Vagina (tissue), 2 donors: ENCODE measurements at regions not wholly inside any gene's neighbourhood (a gene's known extent, or its start where the extent isn't known, plus 50 kb on each side); places are given as distances from the start of the nearest gene placed in this dataset.

Experiments
- DNase-seq, 2 donors: peaks; one replicate each; pipeline ENCODE4 v3.0.0-alpha.2; 2017; ENCODE audit errors: extremely low spot score in 2 of 2
- H3K27ac ChIP-seq: fragments of 200-600 bp; sonication (generic); one replicate; pipeline ENCODE4 v1.5.1; 2019
- H3K27me3 ChIP-seq: fragments of 200-600 bp; sonication (generic); one replicate; pipeline ENCODE4 v1.5.1; 2019
- H3K36me3 ChIP-seq, 2 donors: fragments of 200-600 bp; sonication (generic); one replicate each; pipeline ENCODE4 v1.5.1; 2017 to 2019
- H3K4me1 ChIP-seq: fragments of 200-600 bp; sonication (generic); one replicate; pipeline ENCODE4 v1.5.1; 2019
- H3K4me3 ChIP-seq, 2 donors: fragments of 200-600 bp; sonication (generic); 1 replicate in 1 of 2; 2 replicates in 1 of 2; pipeline ENCODE4 v1.5.1; 2016 to 2019
- H3K9me3 ChIP-seq: fragments of 200-600 bp; sonication (generic); one replicate; pipeline ENCODE4 v1.5.1; 2019
- POLR2A ChIP-seq, 2 donors: fragments of 450-650 bp; IDR thresholded peaks; one replicate each; pipeline ENCODE4 v1.6.1; 2017; ENCODE audit warnings: antibody characterized with exemption in 2 of 2, mild to moderate bottlenecking in 2 of 2, moderate library complexity in 2 of 2
- POLR2AphosphoS5 ChIP-seq, 2 donors: sonication (generic); formaldehyde crosslinking; IDR thresholded peaks; one replicate each; pipeline ENCODE4 v1.9.0; 2017; ENCODE audit warnings: antibody characterized with exemption in 2 of 2, mild to moderate bottlenecking in 2 of 2, low read depth in 1 of 2; ENCODE audit not compliant: insufficient read depth in 1 of 2
- intact Hi-C: fragments of 100-400 bp; cut with DNase I; formaldehyde crosslinking; loops from one replicate; pipeline ENCODE4 v1.15.1; 2023
- TF ChIP-seq, protein P1 (sequence below), 3 experiments: fragments of 450-650 bp in 2 of 3; fragments of 200-600 bp in 1 of 3; sonication (generic) in 1 of 3; IDR thresholded peaks; one replicate each; pipeline ENCODE4 v1.5.1; 2017 to 2019; ENCODE audit warnings: antibody characterized with exemption in 3 of 3, mild to moderate bottlenecking in 2 of 3, moderate library complexity in 2 of 3

DNA sequence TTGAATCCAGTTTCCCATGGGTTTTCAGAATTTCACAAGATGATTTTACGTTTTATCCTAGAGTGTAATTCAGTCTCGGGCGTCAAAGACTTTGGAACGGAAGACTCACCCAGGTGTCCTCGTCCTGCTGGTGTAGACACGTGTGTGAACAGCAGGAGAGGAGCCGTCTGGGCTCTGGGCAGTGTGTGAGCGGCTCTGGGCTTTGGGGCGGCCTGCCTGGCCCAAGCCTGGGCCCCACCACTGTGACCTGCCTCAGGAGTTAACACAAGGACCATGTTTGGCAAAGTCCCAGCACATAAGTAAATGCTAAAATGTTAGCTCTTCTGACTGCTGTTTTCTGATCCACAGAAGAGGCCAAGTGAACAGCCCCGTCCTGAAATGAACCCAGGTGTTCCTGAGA is 1093.3 kb downstream of the BRD1 start:
- TF ChIP-seq POLR2A (IDR thresholded peaks at IDR 0.05) (no peak), POLR2AphosphoS5 (IDR thresholded peaks at IDR 0.05; ENCODE audit: insufficient read depth in 1 of 2, low read depth in 1 of 2) (no peak)
- TF ChIP-seq, protein P1, sequence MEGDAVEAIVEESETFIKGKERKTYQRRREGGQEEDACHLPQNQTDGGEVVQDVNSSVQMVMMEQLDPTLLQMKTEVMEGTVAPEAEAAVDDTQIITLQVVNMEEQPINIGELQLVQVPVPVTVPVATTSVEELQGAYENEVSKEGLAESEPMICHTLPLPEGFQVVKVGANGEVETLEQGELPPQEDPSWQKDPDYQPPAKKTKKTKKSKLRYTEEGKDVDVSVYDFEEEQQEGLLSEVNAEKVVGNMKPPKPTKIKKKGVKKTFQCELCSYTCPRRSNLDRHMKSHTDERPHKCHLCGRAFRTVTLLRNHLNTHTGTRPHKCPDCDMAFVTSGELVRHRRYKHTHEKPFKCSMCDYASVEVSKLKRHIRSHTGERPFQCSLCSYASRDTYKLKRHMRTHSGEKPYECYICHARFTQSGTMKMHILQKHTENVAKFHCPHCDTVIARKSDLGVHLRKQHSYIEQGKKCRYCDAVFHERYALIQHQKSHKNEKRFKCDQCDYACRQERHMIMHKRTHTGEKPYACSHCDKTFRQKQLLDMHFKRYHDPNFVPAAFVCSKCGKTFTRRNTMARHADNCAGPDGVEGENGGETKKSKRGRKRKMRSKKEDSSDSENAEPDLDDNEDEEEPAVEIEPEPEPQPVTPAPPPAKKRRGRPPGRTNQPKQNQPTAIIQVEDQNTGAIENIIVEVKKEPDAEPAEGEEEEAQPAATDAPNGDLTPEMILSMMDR (IDR thresholded peaks at IDR 0.05) = no peak
- H3K4me3 ChIP-seq = no peak overlapping the region
- H3K27me3 ChIP-seq = no peaks in the 10 kb centered on the region
- H3K27ac ChIP-seq = no peak overlapping the region
- no peak for DNase-seq
- H3K36me3 ChIP-seq = no peaks in the 10 kb centered on the region
- no peaks in the 10 kb centered on the region for H3K9me3 ChIP-seq
- H3K4me1 ChIP-seq = no peaks in the 10 kb centered on the region
- intact Hi-C loops = no loop called here

DNA sequence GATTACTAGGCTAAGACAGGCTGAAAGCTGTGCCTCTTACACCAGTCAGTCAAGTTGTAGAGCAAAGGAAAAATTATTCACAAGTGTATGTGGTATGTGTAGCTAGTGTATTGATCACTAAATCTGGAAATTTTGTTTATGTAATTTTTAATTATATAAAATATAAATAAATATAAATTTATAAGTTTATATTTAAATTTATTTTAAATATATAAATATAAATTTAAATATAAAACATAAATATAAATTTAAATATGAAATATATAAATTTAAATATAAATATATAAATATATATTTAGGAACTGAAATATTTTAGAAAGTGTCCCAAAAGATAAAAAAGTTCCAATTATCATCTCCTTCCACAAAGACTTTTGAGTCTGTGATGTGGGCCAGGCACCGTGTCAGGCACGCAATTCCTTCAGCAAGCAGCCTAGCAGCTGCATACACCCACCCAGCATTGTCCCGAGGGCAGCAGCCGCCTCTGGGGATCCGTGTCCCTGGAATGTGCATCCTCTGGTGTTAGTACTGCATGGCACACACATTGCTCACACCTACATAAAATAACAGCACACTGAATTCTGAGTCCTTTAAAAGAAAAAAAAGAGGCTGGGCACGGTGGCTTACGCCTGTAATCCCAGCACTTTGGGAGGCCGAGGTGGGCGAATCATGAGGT is 1098.0 kb downstream of the BRD1 start:
- Histone ChIP-seq H3K27me3 (no peaks in the 10 kb centered on the region), H3K27ac (no peak overlapping the region), H3K4me1 (no peaks in the 10 kb centered on the region), H3K36me3 (no peaks in the 10 kb centered on the region), H3K4me3 (no peak overlapping the region), H3K9me3 (no peaks in the 10 kb centered on the region)
- DNase-seq = no peak
- intact Hi-C loops = no loop called here
- TF ChIP-seq, protein P1 (IDR thresholded peaks at IDR 0.05) = no peak
- TF ChIP-seq POLR2AphosphoS5 (IDR thresholded peaks at IDR 0.05; ENCODE audit: insufficient read depth in 1 of 2, low read depth in 1 of 2) (no peak), POLR2A (IDR thresholded peaks at IDR 0.05) (no peak)

DNA sequence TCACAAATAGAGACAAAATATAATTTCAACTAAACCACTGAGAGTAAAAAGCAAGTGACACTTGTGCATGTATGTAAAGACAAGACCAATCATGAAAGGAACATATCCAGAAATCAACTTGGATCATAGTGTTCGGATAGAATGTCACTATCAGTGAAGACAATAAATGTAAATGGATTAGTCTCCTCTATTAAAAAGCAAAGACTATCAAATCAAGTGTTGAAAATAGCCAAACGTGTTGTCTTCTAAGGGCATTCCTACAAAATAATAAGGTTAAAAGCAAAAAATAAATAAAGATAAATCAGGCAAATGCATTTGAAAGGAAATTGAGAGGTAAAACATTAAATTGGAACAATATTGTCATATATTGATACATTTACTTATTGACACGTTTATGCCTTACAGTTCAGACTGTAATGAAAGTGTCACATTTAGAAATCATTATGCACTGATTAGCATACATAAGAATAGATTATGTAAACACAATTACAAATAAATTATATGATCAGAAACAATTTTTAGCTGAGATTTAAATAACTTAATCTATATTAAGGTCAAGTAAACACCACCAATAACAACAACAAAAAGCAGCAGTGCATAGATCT is 1100.1 kb downstream of the BRD1 start:
- intact Hi-C loops = no loop called here
- no peak overlapping the region for H3K4me3 ChIP-seq
- TF ChIP-seq, protein P1 (IDR thresholded peaks at IDR 0.05) = no peak
- no peaks in the 10 kb centered on the region for H3K36me3 ChIP-seq
- H3K9me3 ChIP-seq = no peaks in the 10 kb centered on the region
- no peak overlapping the region for H3K27ac ChIP-seq
- DNase-seq = no peak
- H3K27me3 ChIP-seq = no peaks in the 10 kb centered on the region
- H3K4me1 ChIP-seq = no peaks in the 10 kb centered on the region

DNA sequence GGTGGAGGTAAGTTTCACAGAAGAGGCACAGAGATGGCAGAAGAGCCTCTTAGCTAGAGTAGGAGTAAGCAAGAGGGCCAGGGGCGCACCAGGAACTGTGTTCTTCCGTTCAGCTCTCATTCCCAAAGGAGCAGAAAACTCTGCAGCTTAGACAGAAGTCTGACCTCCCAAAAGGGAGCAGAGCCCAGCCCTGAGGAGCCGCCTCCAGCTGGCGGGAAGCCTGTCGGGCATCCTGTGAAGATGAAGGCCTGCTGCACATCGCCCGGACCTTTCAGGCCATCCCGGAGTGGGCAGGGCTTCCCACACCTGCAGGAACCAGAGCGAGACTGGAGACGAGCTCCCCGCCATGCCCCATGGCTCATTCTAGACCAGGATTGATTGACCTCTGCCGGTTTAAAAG is 1102.8 kb downstream of the BRD1 start:
- intact Hi-C loops = no loop called here
- Histone ChIP-seq H3K36me3 (no peaks in the 10 kb centered on the region), H3K27me3 (no peaks in the 10 kb centered on the region), H3K4me1 (no peaks in the 10 kb centered on the region), H3K9me3 (no peaks in the 10 kb centered on the region), H3K4me3 (no peak overlapping the region), H3K27ac (no peak overlapping the region)
- no peak for TF ChIP-seq POLR2A (IDR thresholded peaks at IDR 0.05)
- no peak for TF ChIP-seq POLR2AphosphoS5 (IDR thresholded peaks at IDR 0.05; ENCODE audit: insufficient read depth in 1 of 2, low read depth in 1 of 2)
- TF ChIP-seq, protein P1 (IDR thresholded peaks at IDR 0.05) = no peak
- no peak for DNase-seq

DNA sequence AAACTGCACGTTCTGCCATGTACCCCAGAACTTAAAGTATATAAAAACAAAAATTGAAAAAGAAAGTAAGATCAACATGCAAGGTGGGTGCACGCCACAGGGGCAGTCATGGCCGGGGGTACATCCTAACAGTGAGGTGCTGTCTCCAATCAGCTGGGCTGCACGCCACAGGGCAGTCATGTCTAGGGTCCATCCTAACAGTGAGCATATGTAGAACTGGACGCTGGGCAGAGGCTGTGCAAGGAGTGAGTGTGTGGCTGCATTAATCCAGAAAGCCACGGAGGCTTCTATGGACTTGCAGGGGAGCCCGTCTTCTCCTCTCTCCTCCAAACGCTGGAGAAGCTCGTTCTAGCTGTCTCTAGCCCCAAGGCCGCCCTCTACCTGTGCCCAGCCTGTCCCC is 1105.0 kb downstream of the BRD1 start:
- TF ChIP-seq POLR2AphosphoS5 (IDR thresholded peaks at IDR 0.05; ENCODE audit: insufficient read depth in 1 of 2, low read depth in 1 of 2) (no peak), POLR2A (IDR thresholded peaks at IDR 0.05) (no peak)
- TF ChIP-seq, protein P1 (IDR thresholded peaks at IDR 0.05) = no peak
- Histone ChIP-seq H3K9me3 (no peaks in the 10 kb centered on the region), H3K36me3 (no peaks in the 10 kb centered on the region), H3K4me3 (no peak overlapping the region), H3K27me3 (no peaks in the 10 kb centered on the region), H3K4me1 (no peaks in the 10 kb centered on the region), H3K27ac (no peak overlapping the region)
- intact Hi-C loops = no loop called here
- no peak for DNase-seq
